ENCODE measurements at regions not wholly inside any gene's neighbourhood (a gene's known extent, or its start where the extent isn't known, plus 50 kb on each side); places are given as distances from the start of the nearest gene placed in this dataset.

DNA sequence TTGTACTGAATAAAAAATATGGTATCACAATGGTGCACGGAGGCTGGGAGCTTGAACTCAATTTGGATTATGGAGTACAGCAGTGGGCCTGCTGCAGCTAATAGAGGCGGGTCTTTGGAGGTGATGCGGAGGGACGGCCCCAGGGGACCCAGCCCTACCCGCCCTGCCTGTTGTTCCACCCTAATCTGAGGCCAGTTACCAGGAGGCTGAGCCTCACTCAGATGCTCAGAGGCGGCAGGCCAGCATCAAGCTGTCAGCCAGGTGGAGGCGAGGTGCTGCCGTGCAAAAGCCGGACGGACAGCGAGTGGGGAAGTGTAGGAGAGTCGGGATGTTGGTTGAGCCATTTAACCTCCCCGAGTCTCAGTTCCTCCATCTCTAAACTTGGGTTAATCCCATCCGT lies 218.5 kb upstream of the RGMA start:
- TF ChIP-seq CBX8 (IDR thresholded peaks at IDR 0.05; ENCODE audit: borderline replicate concordance, low read depth, low read length) (no peak), RFX5 (IDR thresholded peaks at IDR 0.05; ENCODE audit: borderline replicate concordance, low read depth, low read length) (no peak), ASH2L (IDR thresholded peaks at IDR 0.05; ENCODE audit: low read length) (no peak)

Measured in H1 (cell line).